SIG-M5 (cell line): ENCODE measurements at regions not wholly inside any gene's neighbourhood (a gene's known extent, or its start where the extent isn't known, plus 50 kb on each side); places are given as distances from the start of the nearest gene placed in this dataset.
"Not testable (repeated sequence)": the region's sequence is repeated elsewhere in the genome, so short reads cannot be mapped to it uniquely, and the experiment has no call there.

ENCODE experiments used
- DNase-seq: peaks from one replicate; lab custom pipeline; 2025; lab: John Stamatoyannopoulos, UW

DNA sequence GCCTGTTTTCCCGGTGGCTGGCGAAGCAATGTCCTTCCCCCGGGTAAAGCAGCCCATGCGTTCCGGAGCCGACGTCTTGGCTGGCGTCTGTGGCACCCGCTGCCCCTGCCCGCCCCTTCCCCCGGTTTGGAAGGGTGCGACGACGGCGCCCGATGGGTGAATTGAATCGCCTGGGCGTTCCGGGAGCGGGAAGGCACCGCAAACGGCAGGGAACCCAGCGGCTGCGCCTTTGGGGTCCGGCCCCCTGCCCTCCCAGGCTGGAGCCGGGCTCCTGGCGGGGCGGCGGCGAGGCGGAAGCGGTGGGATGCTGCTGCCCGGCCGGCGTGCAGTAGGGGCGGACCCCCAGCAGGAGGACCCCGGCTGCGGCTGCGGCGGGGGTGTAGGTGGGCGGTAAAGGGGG lies 123.6 kb upstream of the RHOU start:
- DNase-seq: not testable (repeated sequence)

- not testable (repeated sequence) for DNase-seq
These were observed 113.1 kb upstream of the RHOU start for GRCh38 chr1:228622002-228622716.

GRCh38 chr1:228626481-228626880 lies 108.8 kb upstream of the RHOU start:
- not testable (repeated sequence) for DNase-seq

GRCh38 chr1:228632858-228633257 lies 102.4 kb upstream of the RHOU start:
- not testable (repeated sequence) for DNase-seq

- not testable (repeated sequence) for DNase-seq
These were observed 100.0 kb upstream of the RHOU start for GRCh38 chr1:228635304-228635703.

- not testable (repeated sequence) for DNase-seq
These were observed 97.8 kb upstream of the RHOU start for GRCh38 chr1:228637529-228637928.

GRCh38 chr1:228646717-228647522 lies 88.4 kb upstream of the RHOU start:
- DNase-seq: peak; percentile 62

DNA sequence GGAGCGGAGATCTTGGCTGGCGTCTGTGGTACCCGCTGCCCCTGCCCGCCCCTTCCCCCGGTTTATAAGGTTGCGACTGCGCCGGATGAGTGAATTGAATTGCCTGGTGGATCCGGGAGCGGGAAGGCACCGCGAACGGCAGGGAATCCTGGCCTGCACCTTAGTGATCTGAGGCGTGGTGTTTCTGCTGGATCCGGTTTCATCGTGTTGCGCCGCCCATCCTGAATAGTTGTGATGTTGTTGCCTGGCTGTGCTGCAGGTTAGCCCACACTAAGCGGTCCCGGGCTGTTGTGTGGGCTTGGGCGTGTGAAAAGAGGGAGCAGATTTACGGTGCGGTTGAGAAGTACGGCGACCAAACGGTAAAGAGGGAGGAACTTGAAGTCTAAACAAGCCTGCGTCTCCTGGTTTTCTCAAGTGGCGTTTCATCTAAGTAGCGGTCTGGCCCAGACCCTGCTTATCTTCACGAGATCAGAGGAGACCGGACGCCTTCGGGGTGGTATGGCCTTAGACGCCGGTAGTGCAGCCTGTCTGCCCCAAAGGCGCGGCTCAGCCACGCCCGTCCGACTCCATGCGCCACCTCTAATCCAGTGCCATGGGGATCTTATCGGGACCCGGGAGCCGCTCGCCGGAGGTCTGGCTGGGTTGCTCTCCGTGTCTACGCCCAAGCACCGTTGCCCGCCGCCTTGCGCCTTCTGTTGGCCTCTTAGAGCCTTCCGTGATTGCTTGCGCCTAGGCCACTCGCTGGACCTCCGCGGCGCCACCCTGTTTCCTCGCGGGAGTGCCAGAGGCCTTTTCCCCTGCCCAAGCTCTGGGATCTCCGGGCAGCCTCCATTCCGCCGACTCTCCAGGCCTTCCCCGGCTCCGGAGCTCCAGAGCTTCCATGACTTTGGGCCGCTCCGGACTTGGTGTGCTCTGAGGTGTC lies 87.5 kb upstream of the RHOU start:
- peak; percentile 40 for DNase-seq

- no peak for DNase-seq
These were observed 86.5 kb upstream of the RHOU start for GRCh38 chr1:228648647-228649383.

GRCh38 chr1:228650141-228650540 lies 85.1 kb upstream of the RHOU start:
- DNase-seq: no peak

DNA sequence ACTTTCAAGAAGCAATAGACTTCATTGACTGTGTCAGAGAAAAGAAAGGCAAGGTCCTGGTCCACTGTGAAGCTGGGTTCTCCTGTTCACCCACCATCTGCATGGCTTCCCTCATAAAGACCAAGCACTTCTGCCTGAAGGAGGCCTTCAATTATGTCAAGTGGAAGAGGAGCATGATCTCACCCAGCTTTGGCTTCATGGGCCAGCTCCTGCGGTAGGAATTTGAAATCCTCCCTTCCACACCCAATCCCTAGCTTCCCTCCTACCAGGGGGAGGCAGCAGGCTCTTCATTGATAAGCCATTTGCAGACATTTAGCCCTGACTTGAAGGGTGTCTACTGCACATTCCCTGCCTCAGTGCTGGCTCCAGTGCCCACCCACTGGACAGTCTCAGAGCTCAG lies 84.3 kb upstream of the RHOU start:
- no peak for DNase-seq

DNA sequence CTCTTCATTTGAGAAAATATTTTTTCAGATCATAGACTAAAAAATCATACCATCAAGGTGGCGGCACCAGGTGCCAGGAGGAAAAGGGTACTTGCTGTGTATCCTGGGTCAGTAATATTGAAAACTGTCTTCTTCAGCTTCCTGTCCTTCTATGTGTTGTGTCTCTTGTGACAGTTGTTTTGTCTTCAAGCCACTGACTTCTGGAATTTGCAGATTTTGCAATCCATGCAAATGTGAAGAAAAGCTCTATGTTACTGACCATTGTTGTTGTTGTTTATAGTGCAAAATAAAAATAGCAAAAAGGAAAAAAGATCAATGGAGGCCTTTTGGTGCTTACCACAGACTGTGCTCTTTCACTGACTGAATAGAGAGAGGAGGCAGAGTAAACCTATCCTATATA lies 83.2 kb upstream of the RHOU start:
- no peak for DNase-seq

DNA sequence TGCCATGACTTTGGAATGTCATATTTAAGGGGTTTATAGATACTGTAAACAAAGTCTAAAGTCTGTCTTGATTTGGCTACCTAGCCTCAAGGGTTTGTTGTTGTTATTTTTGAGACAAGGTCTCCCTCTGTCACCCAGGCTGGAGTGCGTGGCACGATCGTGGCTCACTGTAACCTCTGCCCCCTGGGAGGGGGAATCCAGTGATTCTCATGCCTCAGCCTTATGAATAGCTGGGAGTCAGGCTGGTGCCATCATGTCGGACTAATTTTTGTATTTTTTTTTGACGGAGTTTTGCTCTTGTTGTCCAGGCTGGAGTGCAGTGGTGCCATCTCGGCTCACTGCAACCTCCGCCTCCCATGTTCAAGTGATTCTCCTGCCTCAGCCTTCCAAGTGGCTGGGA lies 82.2 kb upstream of the RHOU start:
- not testable (repeated sequence) for DNase-seq

DNA sequence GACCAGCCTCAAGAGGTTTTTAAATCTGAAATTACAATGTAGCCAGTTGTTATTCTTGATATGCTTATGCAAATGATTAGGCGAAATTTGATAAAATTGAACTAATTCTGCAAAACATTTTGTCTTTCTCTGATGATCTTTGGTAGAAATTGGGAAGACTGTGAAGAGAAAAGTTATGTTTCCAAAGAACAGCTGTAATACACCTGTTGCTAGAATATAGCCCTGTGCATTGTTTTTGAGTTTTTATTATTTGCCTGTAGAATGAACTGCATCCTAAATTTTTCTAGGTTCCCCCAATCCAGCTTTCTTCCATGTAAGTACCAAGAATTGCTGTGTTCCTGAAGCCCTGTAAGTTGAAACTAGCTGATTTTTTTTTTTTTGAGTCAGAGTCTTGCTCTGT lies 81.5 kb upstream of the RHOU start:
- no peak for DNase-seq

DNA sequence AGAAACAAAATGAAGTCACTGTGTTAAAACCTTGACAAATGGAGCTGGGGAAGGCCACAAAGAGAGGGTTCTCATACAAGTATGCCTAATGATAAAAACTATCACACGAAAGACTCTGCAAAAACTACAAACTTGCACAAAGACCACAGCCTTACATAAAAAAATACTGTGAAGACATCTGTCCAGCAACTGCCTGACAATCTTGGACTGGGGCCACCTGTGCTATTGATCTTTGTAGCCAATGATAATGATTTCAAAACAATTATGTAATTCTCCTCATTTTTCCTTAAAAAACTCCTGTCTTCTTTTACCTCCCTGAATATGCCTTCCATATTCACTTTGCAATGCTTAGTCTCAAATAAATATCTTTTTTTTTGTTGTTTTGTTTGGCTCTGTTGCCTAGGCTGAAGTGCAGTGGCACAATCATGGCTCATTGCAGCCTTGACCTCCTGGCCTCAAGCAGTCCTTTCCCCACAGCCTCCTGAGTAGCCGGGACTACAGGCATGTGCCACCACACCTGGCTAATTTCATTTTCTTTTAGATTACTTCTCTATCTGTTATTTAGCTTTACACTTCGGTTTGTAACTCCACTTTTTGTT lies 79.4 kb upstream of the RHOU start:
- no peak for DNase-seq

GRCh38 chr1:228662007-228662689 lies 73.1 kb upstream of the RHOU start:
- not testable (repeated sequence) for DNase-seq

DNA sequence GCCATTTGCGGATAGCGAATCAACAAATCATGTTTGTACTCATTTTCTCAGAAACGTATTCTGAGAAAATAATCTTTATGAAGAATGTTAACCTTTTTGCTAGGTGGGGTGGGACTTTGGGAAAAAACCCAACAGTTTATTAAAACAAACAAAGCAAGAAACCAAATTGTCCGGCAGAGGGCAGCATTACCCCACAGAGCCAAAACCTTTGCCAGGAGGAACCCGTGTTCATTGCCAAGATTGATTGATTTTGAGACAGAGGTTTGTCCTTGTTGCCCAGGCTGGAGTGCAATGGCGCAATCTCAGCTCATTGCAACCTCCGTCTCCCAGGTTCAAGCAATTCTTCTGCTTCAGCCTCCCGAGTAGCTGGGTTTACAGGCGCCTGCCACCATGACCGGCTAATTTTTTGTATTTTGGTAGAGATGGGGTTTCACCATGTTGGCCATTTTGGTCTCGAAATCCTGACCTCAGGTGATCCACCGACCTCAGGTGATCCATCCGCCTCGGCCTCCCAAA lies 70.8 kb upstream of the RHOU start:
- DNase-seq: no peak

DNA sequence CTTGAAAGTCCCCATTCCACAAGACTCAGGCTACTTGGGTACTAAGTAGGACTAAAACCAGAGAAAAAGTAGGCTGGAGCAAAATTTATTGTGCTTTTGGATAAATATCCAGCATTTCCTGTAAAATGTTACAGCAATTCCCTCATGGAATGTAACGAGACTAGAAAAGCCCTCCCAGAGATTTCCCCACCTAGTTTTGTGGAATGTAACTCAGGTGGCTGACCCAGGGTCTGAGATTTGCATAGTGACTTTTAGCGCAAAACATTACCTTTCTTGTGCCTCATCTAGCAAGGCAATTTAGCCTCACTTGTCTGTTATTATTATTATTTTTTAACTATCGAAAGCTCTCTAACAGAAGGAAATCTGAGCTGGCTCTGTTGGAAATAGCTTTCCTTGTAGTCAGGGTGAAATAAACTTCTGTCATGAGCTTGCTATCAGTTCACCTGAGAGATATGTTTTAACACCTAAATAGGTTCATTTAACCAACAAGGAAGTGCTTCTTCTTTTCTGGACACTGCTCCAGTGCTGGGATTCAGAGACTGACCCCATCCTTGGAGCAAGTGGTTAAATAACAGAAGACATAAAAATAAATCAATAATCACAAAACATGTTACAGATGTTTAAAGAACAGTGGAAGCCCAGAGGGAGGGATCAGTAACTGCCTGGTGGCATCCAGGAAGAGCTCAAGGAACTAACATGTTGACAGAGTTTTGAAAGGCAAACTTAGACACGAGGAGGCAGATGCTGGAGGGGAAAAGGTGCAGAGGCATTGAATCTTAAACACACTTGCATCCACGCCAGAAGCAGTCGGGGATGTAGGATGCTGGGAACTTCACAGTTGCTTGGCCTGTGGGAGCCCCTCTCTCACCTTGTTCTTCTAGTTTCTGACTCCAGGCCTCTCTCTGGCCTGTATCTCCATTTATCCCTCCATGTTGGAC lies 68.3 kb upstream of the RHOU start:
- DNase-seq: no peak

DNA sequence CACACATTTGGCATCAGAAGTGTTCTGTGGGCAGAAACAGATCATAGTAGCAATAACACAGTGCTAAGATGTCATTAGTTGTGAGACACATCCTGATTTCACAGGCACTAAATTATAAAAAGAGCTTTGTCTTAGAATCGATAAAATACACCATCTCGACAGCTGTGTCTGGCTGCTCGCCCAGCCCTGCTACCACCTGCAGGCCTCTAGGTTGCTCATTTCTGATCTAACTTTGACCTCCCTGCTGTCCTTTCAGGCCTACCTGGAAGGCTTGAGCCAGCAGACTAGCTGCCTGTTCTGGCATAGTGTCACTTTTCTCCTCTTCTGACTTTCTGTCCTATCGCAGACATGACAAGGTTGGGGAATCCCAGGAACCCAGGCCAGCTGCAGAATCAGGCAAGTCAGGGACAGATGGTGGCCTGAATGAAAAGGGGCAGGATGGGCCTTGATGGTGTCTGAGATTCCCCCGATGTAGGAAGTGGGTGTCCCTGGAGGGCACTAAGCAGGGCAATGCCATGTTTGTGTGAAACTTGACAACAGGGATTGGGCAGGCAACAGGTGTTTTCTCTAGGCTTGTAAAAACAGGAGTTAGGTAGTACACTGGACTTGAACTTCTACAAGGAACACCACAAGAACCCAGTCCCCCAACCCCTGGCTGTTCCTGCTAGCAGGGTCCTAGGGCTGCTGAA lies 66.6 kb upstream of the RHOU start:
- DNase-seq: no peak
